HepG2 (cell line): ENCODE measurements at regions not wholly inside any gene's neighbourhood (a gene's known extent, or its start where the extent isn't known, plus 50 kb on each side); places are given as distances from the start of the nearest gene placed in this dataset.

Source experiments
- NFYB ChIP-seq: sonication (generic); formaldehyde crosslinking; IDR thresholded peaks from 2 replicates; pipeline ENCODE4 v1.4.0; 2020; ENCODE audit warnings: missing genetic modification reagents
- PRDM15 ChIP-seq: sonication (generic); formaldehyde crosslinking; IDR thresholded peaks from 2 replicates; pipeline ENCODE4 v1.4.0; 2020; ENCODE audit warnings: missing genetic modification reagents
- ZBTB10 ChIP-seq: sonication (generic); formaldehyde crosslinking; IDR thresholded peaks from 2 replicates; pipeline ENCODE4 v1.4.0; 2020; ENCODE audit warnings: missing genetic modification reagents, borderline replicate concordance
- ZFP91 ChIP-seq: sonication (generic); formaldehyde crosslinking; IDR thresholded peaks from 2 replicates; pipeline ENCODE4 v1.9.0; 2022; ENCODE audit warnings: missing genetic modification reagents, mild to moderate bottlenecking, borderline replicate concordance
- ZNF629 ChIP-seq: sonication (generic); formaldehyde crosslinking; conservative IDR thresholded peaks from 2 replicates; pipeline ENCODE4 v1.5.0; 2020; ENCODE audit warnings: missing genetic modification reagents

- TF ChIP-seq NFYB, result no peak
- no peak for TF ChIP-seq ZFP91 (CRISPR knock-in tag)
- TF ChIP-seq ZNF629 (CRISPR knock-in tag), result no peak
- TF ChIP-seq ZBTB10 (CRISPR knock-in tag), result no peak
- TF ChIP-seq PRDM15 (CRISPR knock-in tag), result no peak
Measured at GRCh38 chr13:22427066-22427465, 753.7 kb upstream of the SGCG start (continued).
